ENCODE measurements at regions not wholly inside any gene's neighbourhood (a gene's known extent, or its start where the extent isn't known, plus 50 kb on each side); places are given as distances from the start of the nearest gene placed in this dataset.

DNA sequence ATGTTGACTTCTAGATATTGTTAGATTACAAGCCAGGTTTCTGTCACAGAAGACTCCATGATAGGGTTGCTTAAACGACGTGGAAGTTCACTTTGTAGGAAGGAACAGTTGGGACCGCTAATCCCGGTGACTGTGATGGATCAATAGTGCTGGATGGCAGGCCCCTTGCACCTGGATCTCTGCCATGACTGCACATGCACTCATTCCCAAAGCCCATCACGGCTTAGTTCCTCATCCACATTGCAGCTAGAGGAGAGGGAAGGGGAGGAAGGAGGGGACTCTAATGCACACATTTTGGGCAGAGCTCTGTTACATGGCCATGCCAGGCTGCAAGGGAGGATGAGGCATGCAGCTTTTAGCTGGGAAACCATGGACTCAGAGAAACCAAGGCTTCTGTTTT, 773.7 kb upstream of the RAB6C start (continued):
- TF ChIP-seq ZNF423 (CRISPR knock-in tag; IDR thresholded peaks at IDR 0.05) (no peak), NFE2L1 (CRISPR knock-in tag; IDR thresholded peaks at IDR 0.05) (no peak), ESRRA (CRISPR knock-in tag; IDR thresholded peaks at IDR 0.05; ENCODE audit: borderline replicate concordance) (no peak)
- TF ChIP-seq, protein P1, sequence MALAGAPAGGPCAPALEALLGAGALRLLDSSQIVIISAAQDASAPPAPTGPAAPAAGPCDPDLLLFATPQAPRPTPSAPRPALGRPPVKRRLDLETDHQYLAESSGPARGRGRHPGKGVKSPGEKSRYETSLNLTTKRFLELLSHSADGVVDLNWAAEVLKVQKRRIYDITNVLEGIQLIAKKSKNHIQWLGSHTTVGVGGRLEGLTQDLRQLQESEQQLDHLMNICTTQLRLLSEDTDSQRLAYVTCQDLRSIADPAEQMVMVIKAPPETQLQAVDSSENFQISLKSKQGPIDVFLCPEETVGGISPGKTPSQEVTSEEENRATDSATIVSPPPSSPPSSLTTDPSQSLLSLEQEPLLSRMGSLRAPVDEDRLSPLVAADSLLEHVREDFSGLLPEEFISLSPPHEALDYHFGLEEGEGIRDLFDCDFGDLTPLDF (CRISPR knock-in tag; IDR thresholded peaks at IDR 0.05): no peak
- TF ChIP-seq, protein P2, sequence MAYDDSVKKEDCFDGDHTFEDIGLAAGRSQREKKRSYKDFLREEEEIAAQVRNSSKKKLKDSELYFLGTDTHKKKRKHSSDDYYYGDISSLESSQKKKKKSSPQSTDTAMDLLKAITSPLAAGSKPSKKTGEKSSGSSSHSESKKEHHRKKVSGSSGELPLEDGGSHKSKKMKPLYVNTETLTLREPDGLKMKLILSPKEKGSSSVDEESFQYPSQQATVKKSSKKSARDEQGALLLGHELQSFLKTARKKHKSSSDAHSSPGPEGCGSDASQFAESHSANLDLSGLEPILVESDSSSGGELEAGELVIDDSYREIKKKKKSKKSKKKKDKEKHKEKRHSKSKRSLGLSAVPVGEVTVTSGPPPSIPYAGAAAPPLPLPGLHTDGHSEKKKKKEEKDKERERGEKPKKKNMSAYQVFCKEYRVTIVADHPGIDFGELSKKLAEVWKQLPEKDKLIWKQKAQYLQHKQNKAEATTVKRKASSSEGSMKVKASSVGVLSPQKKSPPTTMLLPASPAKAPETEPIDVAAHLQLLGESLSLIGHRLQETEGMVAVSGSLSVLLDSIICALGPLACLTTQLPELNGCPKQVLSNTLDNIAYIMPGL (CRISPR knock-in tag; IDR thresholded peaks at IDR 0.05): no peak

DNA sequence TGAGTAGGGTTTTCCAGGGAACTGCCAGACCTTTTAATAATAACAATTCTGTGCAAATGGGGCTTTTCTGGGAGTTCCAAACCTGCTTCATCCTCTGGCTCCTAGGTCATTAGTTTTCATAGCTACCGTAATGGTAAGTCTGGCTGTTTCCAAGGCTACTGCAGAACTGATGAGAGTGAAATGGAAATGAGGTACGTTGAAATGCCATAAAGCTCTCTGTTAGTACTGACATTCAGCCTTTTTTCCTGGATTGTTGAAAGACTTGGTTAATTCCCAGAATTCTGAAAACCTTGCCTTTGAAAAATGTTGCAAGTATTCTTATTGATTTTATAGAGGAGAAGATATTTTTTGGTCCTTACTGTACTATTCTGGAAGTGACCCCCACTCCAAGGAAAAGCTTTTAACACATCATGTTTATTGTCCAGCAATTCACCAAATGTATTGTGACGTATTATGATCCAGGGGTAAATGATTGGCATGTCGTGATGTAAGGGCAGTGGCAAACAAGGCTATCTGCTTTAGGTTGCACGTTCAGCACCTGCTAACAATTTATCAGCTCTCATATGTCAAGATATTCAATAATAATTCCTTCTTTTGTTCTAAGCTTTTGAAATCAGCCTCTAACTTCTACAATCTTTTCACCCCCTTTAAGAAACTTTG, 767.0 kb upstream of the RAB6C start:
- CTCF ChIA-PET: no interaction called here
- no peaks in the 10 kb centered on the region for H3K9me3 Mint-ChIP-seq
- POLR2A ChIA-PET: no interaction called here
- DNase-seq (ENCODE audit: low spot score) (no peak), ATAC-seq (no peak)
- H3K36me3 Mint-ChIP-seq: no peaks in the 10 kb centered on the region
- TF ChIP-seq TEAD1 (CRISPR knock-in tag; IDR thresholded peaks at IDR 0.05): no peak
- TF ChIP-seq, protein P1 (CRISPR knock-in tag; IDR thresholded peaks at IDR 0.05): no peak
- no peak for TF ChIP-seq ESRRA (CRISPR knock-in tag; IDR thresholded peaks at IDR 0.05; ENCODE audit: borderline replicate concordance)
- TF ChIP-seq, protein P3, sequence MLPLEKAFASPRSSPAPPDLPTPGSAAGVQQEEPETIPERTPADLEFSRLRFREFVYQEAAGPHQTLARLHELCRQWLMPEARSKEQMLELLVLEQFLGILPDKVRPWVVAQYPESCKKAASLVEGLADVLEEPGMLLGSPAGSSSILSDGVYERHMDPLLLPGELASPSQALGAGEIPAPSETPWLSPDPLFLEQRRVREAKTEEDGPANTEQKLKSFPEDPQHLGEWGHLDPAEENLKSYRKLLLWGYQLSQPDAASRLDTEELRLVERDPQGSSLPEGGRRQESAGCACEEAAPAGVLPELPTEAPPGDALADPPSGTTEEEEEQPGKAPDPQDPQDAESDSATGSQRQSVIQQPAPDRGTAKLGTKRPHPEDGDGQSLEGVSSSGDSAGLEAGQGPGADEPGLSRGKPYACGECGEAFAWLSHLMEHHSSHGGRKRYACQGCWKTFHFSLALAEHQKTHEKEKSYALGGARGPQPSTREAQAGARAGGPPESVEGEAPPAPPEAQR (CRISPR knock-in tag; IDR thresholded peaks at IDR 0.05): no peak
- TF ChIP-seq EMX1 (CRISPR knock-in tag; IDR thresholded peaks at IDR 0.05): no peak
- TF ChIP-seq FOXK1 (CRISPR knock-in tag; IDR thresholded peaks at IDR 0.05): no peak
- no peak for TF ChIP-seq ATF1 (CRISPR knock-in tag; IDR thresholded peaks at IDR 0.05)
- no peak for TF ChIP-seq ZNF416 (CRISPR knock-in tag; IDR thresholded peaks at IDR 0.05)
- no peak for TF ChIP-seq IRF2 (CRISPR knock-in tag; IDR thresholded peaks at IDR 0.05; ENCODE audit: borderline replicate concordance, low read depth)
- no peak for TF ChIP-seq ZNF317 (CRISPR knock-in tag; IDR thresholded peaks at IDR 0.05; ENCODE audit: borderline replicate concordance, low read depth)
- TF ChIP-seq, protein P4, sequence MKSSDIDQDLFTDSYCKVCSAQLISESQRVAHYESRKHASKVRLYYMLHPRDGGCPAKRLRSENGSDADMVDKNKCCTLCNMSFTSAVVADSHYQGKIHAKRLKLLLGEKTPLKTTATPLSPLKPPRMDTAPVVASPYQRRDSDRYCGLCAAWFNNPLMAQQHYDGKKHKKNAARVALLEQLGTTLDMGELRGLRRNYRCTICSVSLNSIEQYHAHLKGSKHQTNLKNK (CRISPR knock-in tag; IDR thresholded peaks at IDR 0.05): no peak
- TF ChIP-seq TEAD4 (CRISPR knock-in tag; IDR thresholded peaks at IDR 0.05): no peak
- no peak for TF ChIP-seq GTF2I (CRISPR knock-in tag; conservative IDR thresholded peaks at IDR 0.05)
- TF ChIP-seq, protein P5, sequence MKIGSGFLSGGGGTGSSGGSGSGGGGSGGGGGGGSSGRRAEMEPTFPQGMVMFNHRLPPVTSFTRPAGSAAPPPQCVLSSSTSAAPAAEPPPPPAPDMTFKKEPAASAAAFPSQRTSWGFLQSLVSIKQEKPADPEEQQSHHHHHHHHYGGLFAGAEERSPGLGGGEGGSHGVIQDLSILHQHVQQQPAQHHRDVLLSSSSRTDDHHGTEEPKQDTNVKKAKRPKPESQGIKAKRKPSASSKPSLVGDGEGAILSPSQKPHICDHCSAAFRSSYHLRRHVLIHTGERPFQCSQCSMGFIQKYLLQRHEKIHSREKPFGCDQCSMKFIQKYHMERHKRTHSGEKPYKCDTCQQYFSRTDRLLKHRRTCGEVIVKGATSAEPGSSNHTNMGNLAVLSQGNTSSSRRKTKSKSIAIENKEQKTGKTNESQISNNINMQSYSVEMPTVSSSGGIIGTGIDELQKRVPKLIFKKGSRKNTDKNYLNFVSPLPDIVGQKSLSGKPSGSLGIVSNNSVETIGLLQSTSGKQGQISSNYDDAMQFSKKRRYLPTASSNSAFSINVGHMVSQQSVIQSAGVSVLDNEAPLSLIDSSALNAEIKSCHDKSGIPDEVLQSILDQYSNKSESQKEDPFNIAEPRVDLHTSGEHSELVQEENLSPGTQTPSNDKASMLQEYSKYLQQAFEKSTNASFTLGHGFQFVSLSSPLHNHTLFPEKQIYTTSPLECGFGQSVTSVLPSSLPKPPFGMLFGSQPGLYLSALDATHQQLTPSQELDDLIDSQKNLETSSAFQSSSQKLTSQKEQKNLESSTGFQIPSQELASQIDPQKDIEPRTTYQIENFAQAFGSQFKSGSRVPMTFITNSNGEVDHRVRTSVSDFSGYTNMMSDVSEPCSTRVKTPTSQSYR (CRISPR knock-in tag; IDR thresholded peaks at IDR 0.05): no peak
- TF ChIP-seq SMAD4 (CRISPR knock-in tag; IDR thresholded peaks at IDR 0.05): no peak
- no peak for TF ChIP-seq ZNF219 (CRISPR knock-in tag; IDR thresholded peaks at IDR 0.05; ENCODE audit: borderline replicate concordance)
- TF ChIP-seq, protein P6, sequence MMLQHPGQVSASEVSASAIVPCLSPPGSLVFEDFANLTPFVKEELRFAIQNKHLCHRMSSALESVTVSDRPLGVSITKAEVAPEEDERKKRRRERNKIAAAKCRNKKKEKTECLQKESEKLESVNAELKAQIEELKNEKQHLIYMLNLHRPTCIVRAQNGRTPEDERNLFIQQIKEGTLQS (CRISPR knock-in tag; conservative IDR thresholded peaks at IDR 0.05): no peak
- no peak for TF ChIP-seq NR1H2 (CRISPR knock-in tag; IDR thresholded peaks at IDR 0.05)
- TF ChIP-seq SOX15 (CRISPR knock-in tag; IDR thresholded peaks at IDR 0.05): no peak
- no peak for TF ChIP-seq KAT7 (CRISPR knock-in tag; IDR thresholded peaks at IDR 0.05; ENCODE audit: borderline replicate concordance)
- no peak overlapping the region for H3K27ac Mint-ChIP-seq
- H3K4me3 Mint-ChIP-seq: no peak overlapping the region
- no peaks in the 10 kb centered on the region for H3K27me3 Mint-ChIP-seq (ENCODE audit: low read depth)
- H3K4me1 Mint-ChIP-seq: no peaks in the 10 kb centered on the region
